ENCODE measurements at regions not wholly inside any gene's neighbourhood (a gene's known extent, or its start where the extent isn't known, plus 50 kb on each side); places are given as distances from the start of the nearest gene placed in this dataset.
"Not testable (repeated sequence)": the region's sequence is repeated elsewhere in the genome, so short reads cannot be mapped to it uniquely, and the experiment has no call there.

DNA sequence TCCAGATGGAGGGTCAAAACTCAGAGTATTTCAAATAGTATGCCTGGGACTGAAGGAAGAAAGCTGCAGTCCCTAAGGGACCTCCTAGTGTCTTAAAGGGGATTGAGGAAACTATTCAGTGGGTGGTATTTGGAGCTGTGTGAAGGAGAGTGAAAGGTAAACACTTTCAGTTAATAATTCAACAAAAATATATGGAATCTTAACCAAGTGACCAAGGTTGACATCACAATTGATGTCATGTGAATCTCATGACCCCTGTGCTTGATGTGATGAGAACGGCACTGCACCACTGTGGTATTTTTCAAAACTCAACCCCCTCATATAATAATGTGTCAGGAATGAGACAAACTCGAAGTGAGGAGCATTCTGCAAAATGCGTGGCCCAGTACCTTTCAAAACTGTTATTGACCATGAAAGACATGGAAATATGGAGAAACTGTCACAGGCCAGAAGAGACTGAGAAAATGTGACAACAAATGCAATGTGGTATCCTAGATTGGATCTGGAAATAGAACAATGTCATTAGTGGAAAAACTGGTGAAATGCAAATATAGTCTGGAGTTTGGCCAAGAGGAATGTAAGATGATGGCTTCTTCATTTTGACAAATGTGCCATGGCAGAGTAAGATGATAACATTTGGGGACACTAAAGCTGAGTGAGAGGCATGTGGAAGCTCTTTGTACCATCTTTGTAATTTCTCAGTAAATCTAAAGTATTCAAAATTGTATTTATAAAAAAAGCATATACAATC, 553.9 kb downstream of the RFC3 start:
- no peak overlapping the region for H3K4me3 Mint-ChIP-seq
- no peaks in the 10 kb centered on the region for H3K36me3 Mint-ChIP-seq
- POLR2A ChIA-PET: no interaction called here
- H3K27ac Mint-ChIP-seq: no peak overlapping the region
- DNase-seq: no peak
- peaks cover 0 to 6% (median 0%) of the 10 kb centered on the region in 9 donors for H3K9me3 Mint-ChIP-seq
- ATAC-seq: no peak
- H3K27me3 Mint-ChIP-seq: no peaks in the 10 kb centered on the region
- no peaks in the 10 kb centered on the region for H3K4me1 Mint-ChIP-seq

DNA sequence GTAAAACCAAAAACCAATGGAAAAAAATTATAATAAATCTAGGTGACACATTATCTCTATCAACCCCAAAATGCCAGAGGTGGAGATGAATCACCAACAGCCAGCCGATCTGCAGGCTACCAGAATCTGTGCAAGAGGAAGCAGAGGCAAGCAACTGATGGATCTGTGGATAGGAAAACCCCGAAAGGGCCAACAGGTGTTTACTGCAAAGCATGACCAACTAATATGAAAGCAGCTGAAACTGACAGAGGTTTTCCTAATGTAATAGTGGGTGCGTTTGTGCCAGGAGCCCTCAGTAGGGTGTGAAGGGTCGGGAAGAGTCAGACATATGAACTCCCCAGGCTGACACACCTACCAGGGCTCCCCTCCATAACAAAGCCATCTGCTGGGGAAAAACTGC, 554.6 kb downstream of the RFC3 start:
- Mint-ChIP-seq H3K27ac (no peak overlapping the region), H3K9me3 (peaks cover 0 to 6% (median 0%) of the 10 kb centered on the region in 9 donors), H3K4me1 (no peaks in the 10 kb centered on the region), H3K4me3 (no peak overlapping the region), H3K27me3 (no peaks in the 10 kb centered on the region), H3K36me3 (no peaks in the 10 kb centered on the region)
- POLR2A ChIA-PET: no interaction called here
- no peak for ATAC-seq
- DNase-seq: no peak

- H3K9me3 Mint-ChIP-seq: peaks cover 0 to 3% (median 0%) of the 10 kb centered on the region in 9 donors
- H3K27ac Mint-ChIP-seq: no peak overlapping the region
- DNase-seq (no peak), ATAC-seq (no peak)
- H3K27me3 Mint-ChIP-seq: peaks cover 0 to 4% (median 0%) of the 10 kb centered on the region in 5 donors
- H3K4me1 Mint-ChIP-seq: no peaks in the 10 kb centered on the region
- no peak overlapping the region for H3K4me3 Mint-ChIP-seq
- H3K36me3 Mint-ChIP-seq: no peaks in the 10 kb centered on the region
- POLR2A ChIA-PET: no interaction called here
These were observed 558.5 kb downstream of the RFC3 start for GRCh38 chr13:34376483-34376882.

DNA sequence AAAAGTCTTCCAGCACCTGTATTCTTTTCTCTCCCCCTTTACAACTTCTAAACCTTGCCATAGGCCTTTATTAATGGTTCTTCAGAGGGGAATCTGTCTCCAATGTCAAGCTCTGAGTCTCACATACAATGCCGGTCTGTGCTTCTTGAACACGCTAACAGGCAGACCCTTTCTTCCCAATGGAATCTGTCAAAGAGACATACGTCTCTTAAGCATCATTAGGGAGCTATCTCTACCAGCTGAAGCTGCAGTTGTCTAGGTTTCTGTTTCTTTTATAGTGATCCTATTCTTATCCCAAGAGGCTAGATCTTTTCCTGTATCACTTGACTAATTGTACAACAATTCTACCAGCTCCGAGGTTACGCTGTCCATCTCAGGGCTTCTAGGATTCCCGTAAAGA, 560.8 kb upstream of the NBEA start:
- DNase-seq (no peak), ATAC-seq (no peak)
- H3K4me3 Mint-ChIP-seq: no peak overlapping the region
- no peaks in the 10 kb centered on the region for H3K4me1 Mint-ChIP-seq
- no peak overlapping the region for H3K27ac Mint-ChIP-seq
- H3K36me3 Mint-ChIP-seq: no peaks in the 10 kb centered on the region
- peaks cover 0 to 8% (median 0%) of the 10 kb centered on the region in 5 donors for H3K27me3 Mint-ChIP-seq
- H3K9me3 Mint-ChIP-seq: peaks cover 0 to 10% (median 0%) of the 10 kb centered on the region in 9 donors
- POLR2A ChIA-PET: no interaction called here

- Mint-ChIP-seq H3K27me3 (peaks cover 0 to 8% (median 0%) of the 10 kb centered on the region in 5 donors), H3K4me1 (no peaks in the 10 kb centered on the region), H3K4me3 (no peak overlapping the region), H3K36me3 (no peaks in the 10 kb centered on the region), H3K27ac (no peak overlapping the region), H3K9me3 (peaks cover 0 to 15% (median 3%) of the 10 kb centered on the region in 9 donors)
- POLR2A ChIA-PET: no interaction called here
- DNase-seq (no peak), ATAC-seq (no peak)
These were observed 558.3 kb upstream of the NBEA start for GRCh38 chr13:34383728-34384127.

- H3K27ac Mint-ChIP-seq, ATAC-seq, POLR2A ChIA-PET, H3K4me3 Mint-ChIP-seq, H3K27me3 Mint-ChIP-seq, H3K36me3 Mint-ChIP-seq, H3K4me1 Mint-ChIP-seq, DNase-seq: not testable (repeated sequence)
- peaks cover 0 to 20% (median 2%) of the 10 kb centered on the region in 9 donors for H3K9me3 Mint-ChIP-seq
These were observed 555.8 kb upstream of the NBEA start for GRCh38 chr13:34386229-34386628.

DNA sequence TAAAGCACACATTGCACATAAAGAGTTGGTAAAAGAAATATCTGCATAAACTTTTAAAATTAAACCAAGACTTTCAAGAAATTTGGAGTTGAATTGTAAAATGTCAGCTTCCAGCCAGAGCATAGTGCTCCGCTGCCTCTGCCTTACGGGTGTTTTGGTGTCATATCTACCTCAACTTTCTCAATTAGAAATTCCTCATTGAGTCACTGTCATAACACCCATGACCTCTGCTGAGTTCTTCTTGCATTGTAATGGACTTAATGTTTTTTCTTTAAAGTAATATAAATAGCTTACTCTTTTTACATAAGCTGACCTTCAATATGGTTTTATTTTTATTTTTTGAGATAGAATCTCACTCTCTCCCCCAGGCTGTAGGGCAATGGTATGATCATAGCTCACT, 551.0 kb upstream of the NBEA start:
- POLR2A ChIA-PET: no interaction called here
- DNase-seq (no peak), ATAC-seq (no peak)
- Mint-ChIP-seq H3K9me3 (peaks cover 3 to 21% (median 11%) of the 10 kb centered on the region in 9 donors), H3K4me3 (no peak overlapping the region), H3K27ac (no peak overlapping the region), H3K27me3 (no peaks in the 10 kb centered on the region), H3K36me3 (peaks cover 0 to 7% (median 0%) of the 10 kb centered on the region in 3 donors), H3K4me1 (no peaks in the 10 kb centered on the region)

GRCh38 chr13:34401696-34402095, 540.4 kb upstream of the NBEA start:
- H3K27me3 Mint-ChIP-seq: no peaks in the 10 kb centered on the region
- DNase-seq: no peak
- POLR2A ChIA-PET: no interaction called here
- peaks cover 0 to 4% (median 0%) of the 10 kb centered on the region in 3 donors for H3K36me3 Mint-ChIP-seq
- H3K4me1 Mint-ChIP-seq: no peaks in the 10 kb centered on the region
- no peak for ATAC-seq
- H3K27ac Mint-ChIP-seq: no peak overlapping the region
- H3K4me3 Mint-ChIP-seq: no peak overlapping the region
- H3K9me3 Mint-ChIP-seq: peaks cover 3 to 15% (median 6%) of the 10 kb centered on the region in 9 donors

GRCh38 chr13:34405410-34406181, 536.5 kb upstream of the NBEA start:
- Mint-ChIP-seq H3K4me3 (no peak overlapping the region), H3K27ac (no peak overlapping the region), H3K27me3 (peaks cover 0 to 5% (median 0%) of the 10 kb centered on the region in 5 donors), H3K36me3 (no peaks in the 10 kb centered on the region), H3K9me3 (peaks cover 0 to 16% (median 0%) of the 10 kb centered on the region in 9 donors), H3K4me1 (no peaks in the 10 kb centered on the region)
- POLR2A ChIA-PET: no interaction called here
- no peak for DNase-seq
- no peak for ATAC-seq

- H3K9me3 Mint-ChIP-seq: peaks cover 0 to 21% (median 0%) of the 10 kb centered on the region in 9 donors
- no peaks in the 10 kb centered on the region for H3K4me1 Mint-ChIP-seq
- no peaks in the 10 kb centered on the region for H3K36me3 Mint-ChIP-seq
- H3K27ac Mint-ChIP-seq: no peak overlapping the region
- H3K27me3 Mint-ChIP-seq: peaks cover 0 to 5% (median 0%) of the 10 kb centered on the region in 5 donors
- POLR2A ChIA-PET: no interaction called here
- no peak for DNase-seq
- H3K4me3 Mint-ChIP-seq: no peak overlapping the region
- ATAC-seq: no peak
These were observed 533.4 kb upstream of the NBEA start for GRCh38 chr13:34408640-34409039.

DNA sequence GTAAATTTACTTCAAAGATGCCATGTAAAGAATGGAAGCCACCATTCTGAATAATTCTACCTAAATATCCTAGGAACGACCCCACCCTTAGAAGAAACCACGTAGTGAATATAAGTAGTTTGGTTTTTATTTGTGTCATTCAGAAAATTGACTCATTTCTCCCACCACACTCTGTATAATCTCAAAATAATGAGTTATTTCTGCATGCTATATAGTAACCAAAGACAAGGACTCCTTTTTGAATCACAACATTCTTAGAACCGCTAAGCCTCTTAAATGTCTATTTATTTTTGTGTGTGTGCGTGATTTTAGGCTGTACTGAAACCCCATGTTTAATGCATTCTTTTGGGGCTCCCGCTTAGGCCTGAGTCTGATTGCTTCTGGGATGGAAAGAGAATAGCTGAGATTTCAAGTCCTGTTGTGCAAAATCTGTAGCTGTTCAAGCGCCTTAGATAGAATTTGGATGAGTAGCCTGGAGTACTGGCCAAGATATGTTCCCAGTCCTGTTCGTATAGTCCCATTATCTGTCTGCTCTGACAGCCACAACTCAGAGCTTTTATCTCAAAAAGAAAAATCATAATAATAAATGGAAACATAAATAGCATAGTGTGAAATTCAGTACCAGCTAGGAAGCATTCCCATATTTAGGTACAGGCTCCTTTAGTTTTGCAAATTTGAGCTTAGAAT, 532.4 kb upstream of the NBEA start:
- no peaks in the 10 kb centered on the region for H3K4me1 Mint-ChIP-seq
- POLR2A ChIA-PET: no interaction called here
- peaks cover 0 to 29% (median 0%) of the 10 kb centered on the region in 9 donors for H3K9me3 Mint-ChIP-seq
- ATAC-seq (no peak), DNase-seq (no peak)
- no peak overlapping the region for H3K4me3 Mint-ChIP-seq
- H3K27me3 Mint-ChIP-seq: peaks cover 0 to 5% (median 0%) of the 10 kb centered on the region in 5 donors
- no peak overlapping the region for H3K27ac Mint-ChIP-seq
- no peaks in the 10 kb centered on the region for H3K36me3 Mint-ChIP-seq

- Mint-ChIP-seq H3K9me3 (peaks cover 0 to 29% (median 2%) of the 10 kb centered on the region in 9 donors), H3K36me3 (no peaks in the 10 kb centered on the region), H3K27ac (no peak overlapping the region), H3K4me1 (no peaks in the 10 kb centered on the region), H3K27me3 (peaks cover 0 to 5% (median 0%) of the 10 kb centered on the region in 5 donors), H3K4me3 (no peak overlapping the region)
- ATAC-seq (no peak), DNase-seq (no peak)
- POLR2A ChIA-PET: no interaction called here
These were observed 531.4 kb upstream of the NBEA start for GRCh38 chr13:34410678-34411077.

DNA sequence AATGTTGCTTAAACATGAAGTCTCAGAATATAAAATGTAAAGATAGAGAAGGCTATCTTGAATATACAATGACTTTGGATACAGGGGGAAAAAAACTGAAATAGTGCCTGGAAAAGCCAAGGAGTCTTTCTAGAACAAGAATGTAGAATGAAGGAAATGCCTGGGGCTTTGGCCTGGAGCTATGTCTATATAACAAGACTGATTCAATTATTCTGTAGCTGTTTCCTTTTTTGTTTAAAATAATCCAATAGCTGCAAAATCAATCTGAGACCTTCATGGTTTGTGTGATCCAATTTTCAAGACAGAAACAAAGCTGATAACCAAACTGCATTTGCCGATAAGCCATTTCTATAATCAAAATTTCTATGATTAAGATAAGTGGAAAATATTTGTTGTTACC, 530.9 kb upstream of the NBEA start:
- H3K27ac Mint-ChIP-seq: no peak overlapping the region
- H3K4me3 Mint-ChIP-seq: no peak overlapping the region
- H3K27me3 Mint-ChIP-seq: peaks cover 0 to 5% (median 0%) of the 10 kb centered on the region in 5 donors
- no peak for ATAC-seq
- no peaks in the 10 kb centered on the region for H3K36me3 Mint-ChIP-seq
- no peak for DNase-seq
- no peaks in the 10 kb centered on the region for H3K4me1 Mint-ChIP-seq
- POLR2A ChIA-PET: no interaction called here
- H3K9me3 Mint-ChIP-seq: peaks cover 0 to 29% (median 2%) of the 10 kb centered on the region in 9 donors

Data from naive thymus-derived CD8-positive, alpha-beta T cell (primary cell).